22Rv1 (cell line): ENCODE measurements at regions not wholly inside any gene's neighbourhood (a gene's known extent, or its start where the extent isn't known, plus 50 kb on each side); places are given as distances from the start of the nearest gene placed in this dataset.

ENCODE experiments used
- ZFX ChIP-seq: fragments of 450-650 bp; IDR thresholded peaks from 2 replicates; pipeline ENCODE4 v1.6.1; 2017; ENCODE audit warnings: antibody characterized with exemption, borderline replicate concordance
- TF ChIP-seq, protein P1 (sequence below): fragments of 450-650 bp; IDR thresholded peaks from 2 replicates; pipeline ENCODE4 v1.5.1; 2017; ENCODE audit warnings: mild to moderate bottlenecking

DNA sequence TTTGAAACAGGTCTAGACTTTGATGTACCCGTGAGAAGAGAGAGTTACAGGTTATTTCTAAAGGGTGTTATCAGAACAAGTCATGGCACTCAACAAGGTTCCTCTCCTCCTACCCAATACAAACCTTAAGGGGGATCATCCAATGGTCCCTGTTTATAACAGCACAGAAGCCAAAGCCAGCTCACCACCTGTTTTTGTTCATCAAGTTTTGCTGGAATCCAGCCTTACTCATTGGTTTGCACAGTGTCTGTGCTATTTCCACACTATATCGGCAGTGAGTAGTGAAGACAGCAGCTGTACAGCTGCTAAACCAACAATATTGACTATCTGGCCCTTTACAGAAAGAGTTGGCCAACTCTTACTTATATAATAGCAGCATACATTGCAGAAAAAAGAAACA lies 262.1 kb upstream of the STS start:
- TF ChIP-seq, protein P1, sequence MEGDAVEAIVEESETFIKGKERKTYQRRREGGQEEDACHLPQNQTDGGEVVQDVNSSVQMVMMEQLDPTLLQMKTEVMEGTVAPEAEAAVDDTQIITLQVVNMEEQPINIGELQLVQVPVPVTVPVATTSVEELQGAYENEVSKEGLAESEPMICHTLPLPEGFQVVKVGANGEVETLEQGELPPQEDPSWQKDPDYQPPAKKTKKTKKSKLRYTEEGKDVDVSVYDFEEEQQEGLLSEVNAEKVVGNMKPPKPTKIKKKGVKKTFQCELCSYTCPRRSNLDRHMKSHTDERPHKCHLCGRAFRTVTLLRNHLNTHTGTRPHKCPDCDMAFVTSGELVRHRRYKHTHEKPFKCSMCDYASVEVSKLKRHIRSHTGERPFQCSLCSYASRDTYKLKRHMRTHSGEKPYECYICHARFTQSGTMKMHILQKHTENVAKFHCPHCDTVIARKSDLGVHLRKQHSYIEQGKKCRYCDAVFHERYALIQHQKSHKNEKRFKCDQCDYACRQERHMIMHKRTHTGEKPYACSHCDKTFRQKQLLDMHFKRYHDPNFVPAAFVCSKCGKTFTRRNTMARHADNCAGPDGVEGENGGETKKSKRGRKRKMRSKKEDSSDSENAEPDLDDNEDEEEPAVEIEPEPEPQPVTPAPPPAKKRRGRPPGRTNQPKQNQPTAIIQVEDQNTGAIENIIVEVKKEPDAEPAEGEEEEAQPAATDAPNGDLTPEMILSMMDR = no peak
- TF ChIP-seq ZFX = no peak
